Fibroblast of peridontal ligament (primary cell): ENCODE measurements at regions not wholly inside any gene's neighbourhood (a gene's known extent, or its start where the extent isn't known, plus 50 kb on each side); places are given as distances from the start of the nearest gene placed in this dataset.
"Not testable (repeated sequence)": the region's sequence is repeated elsewhere in the genome, so short reads cannot be mapped to it uniquely, and the experiment has no call there.

Source experiments
- DNase-seq: peaks from one replicate; pipeline ENCODE4 v3.0.0-alpha.2; 2010; ENCODE audit errors: extremely low read depth

DNA sequence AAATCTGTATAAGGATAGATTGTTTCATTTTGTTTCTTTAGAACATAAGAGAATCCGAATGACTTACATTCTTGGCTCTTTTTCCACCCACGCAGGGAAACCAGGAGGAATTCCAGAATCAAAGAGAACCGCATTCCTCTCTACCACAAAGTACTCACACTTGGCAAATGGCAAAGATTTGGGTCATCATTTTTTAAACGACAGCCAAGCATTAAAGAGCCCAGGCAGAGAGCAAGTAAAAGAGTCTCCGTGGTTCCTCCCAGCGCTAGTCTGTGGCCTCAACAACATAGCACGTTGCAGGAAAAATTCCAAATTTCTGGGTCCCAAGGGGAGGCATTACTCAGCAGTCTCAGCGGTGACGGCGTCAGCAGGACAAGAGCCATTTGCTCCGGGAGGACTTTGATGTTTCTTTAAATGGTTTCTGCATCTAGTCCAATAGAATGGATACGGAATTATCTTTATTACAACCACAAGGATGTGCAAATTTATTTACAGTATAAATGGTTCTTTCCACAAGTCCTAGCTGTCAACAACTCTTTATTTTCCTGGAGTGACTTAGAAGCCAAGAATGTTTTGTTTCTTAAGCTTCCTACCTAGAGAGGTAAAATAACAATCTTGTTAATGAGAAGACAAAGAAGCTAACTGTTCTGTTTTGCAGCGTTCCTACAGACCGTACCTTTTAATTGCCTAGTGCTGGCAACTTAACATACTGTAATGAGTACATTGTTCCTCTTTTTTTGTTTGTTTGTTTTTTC lies 232.5 kb downstream of the SKIDA1 start:
- peak; percentile 98 for DNase-seq

DNA sequence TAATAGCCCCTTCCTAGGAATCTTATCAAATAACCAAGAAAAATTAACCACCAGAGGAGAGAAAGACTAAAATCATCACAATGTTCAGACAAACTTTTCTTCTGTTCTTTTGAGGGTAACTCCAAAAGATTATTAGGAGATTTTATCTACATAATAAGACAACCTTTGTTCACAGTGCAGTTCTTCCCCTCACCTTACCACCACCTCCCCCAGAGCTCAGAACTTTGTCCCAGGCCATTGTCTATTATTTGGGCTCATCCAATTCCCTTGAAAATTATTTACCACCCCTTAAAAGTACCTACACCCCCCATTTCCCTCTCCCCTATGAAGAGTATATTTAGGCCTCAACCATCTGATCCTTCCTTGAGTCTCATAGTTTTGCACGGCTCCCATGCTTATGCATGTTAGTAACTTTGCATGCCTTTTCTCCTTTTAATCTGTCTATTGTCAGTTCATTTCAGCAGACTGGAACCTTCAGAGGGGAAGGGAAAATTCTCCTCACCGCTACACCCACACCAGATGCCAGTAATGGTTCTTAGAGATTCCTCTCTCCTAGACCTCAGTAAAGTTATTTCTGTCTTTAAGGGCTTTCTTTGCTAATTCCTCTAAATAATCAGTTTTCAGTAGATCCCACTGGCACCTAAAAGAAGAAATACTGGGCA lies 234.9 kb downstream of the SKIDA1 start:
- no peak for DNase-seq

DNA sequence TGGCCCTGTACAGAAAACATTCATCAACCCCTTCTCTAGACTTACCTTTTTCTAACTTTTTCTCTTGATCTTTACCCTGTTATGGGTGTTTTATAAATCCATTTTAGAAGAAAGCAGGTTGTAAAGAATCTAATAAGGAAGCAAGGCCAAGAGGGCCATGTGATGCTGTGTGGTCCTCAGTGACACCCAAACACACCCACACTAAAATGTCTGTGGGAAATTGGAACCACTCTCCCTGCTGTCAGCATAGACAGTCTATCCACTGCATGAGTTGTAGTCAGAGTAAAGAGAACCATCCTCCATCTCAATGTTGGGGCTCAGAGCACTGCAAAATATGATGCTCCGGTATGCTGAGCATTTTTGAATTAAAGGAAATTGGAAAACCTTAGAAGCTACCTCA lies 235.5 kb downstream of the SKIDA1 start:
- DNase-seq, result no peak

DNA sequence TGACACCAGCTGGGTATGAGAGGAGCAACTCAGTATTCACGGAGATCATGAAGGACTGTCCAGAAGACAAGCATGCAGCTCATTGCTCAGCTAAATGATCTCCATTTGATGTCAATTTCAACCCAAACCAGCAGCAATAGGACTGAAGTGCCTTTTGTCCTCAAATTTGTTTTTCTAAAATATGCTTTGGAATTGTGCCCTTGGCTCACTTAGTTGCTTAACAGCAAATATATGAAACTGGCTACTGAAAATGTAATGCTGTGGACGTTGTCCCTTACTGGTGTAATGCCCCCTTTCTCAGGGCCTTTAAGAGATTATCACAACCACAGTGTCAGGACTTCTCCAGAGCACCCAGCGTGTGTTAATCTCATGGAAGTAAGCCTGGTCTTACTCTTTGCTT lies 236.2 kb downstream of the SKIDA1 start:
- DNase-seq, result no peak

DNA sequence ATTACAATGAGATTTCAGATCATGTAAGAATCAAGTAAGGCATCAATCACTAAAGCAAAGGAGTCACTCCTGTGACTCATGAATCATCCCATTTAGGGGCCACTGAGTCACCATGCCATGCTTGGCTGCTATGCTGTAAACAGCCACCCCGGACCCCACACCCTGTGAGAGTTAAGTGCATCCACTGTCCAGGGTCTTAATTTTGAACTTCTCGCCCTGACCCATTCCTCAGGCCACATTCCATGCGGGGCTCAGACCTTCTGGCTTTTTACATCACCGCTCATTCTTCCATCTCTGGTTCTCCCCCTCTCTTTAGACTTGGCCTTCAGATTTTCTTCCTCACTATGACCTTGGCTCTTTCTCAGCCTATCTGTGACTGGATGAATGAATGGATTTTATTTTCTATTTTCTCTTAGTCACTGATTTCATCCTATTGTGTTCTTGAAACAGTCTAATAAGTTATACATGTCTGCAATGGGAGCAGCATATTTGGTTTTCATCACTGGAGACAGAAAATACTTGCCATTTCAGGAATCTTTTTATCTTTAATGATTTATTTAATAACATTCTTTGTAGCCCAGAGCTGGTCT lies 239.6 kb downstream of the SKIDA1 start:
- DNase-seq, result no peak

DNA sequence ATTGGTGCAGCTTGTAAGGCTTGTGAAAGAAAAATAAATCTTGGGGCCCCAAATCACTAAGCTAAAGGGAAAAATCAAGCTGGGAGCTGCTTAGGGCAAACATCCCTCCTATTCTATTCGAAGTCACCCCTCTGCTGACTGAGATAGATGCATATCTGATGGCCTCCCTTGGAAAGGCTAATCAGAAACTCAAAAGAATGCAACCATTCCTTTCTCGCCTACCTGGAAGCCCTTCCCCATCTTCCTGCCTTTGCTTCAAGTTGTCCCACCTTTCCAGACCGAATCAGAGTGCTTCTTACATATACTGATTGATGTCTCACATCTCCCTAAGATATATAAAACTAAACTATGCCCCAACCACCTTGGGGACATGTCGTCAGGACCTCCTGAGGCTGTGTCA lies 240.3 kb downstream of the SKIDA1 start:
- DNase-seq, result no peak

DNA sequence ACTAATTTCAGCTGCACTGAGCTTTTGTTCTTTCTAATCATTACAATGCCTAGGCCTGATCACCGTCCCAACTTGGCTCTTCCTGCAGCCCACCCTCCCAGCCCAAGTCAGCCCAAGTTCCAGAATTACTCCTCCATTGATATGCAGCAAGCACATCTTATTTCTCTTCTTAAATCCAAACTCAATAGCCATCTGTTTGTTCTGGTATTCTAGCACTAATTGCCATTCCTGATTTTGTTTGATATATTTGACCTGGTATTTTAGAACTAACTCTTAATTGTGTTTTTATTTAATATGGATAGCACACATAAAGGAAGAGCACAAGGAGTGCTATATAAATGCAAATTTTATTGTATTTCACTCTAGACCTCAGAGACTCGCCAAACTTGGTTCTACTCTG lies 241.2 kb downstream of the SKIDA1 start:
- no peak for DNase-seq

DNA sequence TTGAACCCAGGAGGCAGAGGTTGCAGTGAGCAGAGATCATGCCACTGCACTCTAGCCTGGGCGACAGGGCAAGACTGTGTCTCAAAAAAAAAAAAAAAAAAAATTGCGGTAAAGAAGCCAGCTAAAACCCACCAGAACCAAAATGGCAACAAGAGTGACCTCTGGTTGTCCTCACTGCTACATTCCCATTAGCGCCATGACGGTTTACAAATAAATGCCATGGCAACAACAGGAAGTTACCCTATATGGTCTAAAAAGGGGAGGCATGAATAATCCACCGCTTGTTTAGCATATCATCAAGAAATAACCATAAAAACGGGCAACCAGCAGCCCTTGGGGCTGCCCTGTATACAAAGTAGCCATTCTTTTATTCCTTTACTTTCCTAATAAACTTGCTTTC lies 242.4 kb downstream of the SKIDA1 start:
- not testable (repeated sequence) for DNase-seq

DNA sequence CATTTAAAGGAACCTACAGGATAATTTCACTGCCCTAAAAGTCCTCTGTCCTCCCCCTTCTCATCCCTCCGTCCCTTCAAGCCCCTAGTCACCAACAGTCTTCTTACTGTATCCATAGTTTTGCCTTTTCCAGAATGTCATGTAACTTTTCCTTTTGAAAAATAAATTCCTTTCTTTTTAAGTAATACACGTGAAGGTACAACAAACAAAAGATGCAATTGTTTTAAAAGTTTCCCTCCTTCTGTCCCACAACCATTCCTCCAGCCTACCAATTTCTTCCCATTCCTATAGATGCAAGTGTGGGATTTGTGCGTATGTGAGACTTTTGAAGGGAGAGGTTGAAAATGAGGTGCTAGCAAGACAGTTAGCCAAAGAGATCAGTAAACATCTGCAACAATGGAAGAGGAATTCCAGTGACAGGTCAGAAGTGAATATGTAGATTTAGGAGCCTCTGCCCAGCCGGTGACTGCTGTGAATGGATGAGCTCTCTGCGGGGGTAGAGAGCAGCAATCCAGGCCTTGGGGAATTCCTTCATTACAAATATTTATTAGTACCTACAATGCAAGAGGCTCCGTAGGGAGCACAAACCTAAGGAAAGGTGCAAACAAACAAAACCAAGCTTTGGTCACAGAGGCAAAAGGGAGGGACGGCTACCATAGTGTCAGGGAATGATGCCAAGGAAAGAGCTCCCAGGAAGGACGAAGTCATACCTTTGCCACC lies 243.6 kb downstream of the SKIDA1 start:
- no peak for DNase-seq

DNA sequence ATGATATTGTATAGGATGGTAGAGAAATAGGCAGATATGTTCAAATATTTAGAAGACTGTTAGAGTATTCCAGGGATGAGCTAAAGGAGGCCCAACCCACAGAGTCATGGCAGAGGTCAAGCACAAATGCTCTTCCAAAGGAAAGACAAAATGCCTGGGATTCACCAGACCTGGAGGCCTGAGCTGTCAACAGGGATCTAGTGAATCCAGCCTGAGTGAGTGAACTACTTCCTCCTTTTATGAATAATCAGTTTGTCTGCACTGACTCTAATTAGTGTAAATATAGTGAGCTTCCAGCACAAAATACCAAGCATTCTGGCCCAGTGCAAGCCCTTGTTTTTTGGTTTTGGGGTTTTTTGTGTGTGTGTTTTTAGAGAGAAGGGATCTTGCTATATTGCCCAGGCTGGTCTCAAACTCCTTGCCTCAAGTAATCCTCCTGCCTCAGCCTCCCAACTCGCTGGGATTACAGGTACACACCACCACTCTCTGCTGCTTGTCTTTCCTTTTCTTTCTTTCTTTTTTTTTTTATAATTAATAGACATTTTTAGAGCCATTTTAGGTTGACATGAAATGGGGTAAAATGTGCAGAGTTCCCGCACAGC lies 244.4 kb downstream of the SKIDA1 start:
- DNase-seq, result no peak

DNA sequence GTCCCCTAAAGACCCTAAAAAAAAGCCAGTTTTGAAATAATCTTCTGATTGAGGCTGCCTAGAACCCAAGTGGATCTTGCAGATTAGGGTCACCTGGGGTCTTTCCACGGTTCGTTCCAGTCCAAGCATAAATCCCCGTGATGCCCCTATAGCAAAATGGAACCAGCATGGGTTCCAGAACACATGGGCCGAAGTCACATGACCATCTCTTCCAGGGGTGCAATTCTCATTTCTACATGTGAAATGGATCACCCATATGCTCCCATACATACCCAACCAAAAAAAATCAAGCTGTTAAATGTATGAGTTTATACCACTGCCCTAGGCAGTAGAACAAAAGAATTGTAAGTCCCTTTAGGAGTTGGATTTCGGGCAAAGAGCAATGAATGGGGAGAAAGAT lies 245.4 kb downstream of the SKIDA1 start:
- DNase-seq, result no peak

DNA sequence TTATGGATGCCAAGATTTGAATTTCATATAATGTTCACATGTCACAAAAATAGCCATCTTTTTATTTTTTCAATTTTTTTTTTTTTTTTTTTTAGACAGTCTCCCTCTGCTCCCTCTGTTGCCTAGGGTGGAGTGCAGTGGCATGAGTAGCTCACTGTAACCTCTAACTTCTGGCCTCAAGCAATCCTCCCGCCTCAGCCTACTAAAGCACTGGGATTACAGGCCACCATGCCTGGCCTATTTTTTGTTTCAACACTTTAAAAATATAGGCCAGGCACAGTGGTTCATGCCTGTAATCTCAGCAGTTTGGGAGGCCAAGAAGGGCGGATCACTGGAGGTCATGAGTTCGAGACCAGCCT lies 246.3 kb downstream of the SKIDA1 start:
- DNase-seq, result no peak

DNA sequence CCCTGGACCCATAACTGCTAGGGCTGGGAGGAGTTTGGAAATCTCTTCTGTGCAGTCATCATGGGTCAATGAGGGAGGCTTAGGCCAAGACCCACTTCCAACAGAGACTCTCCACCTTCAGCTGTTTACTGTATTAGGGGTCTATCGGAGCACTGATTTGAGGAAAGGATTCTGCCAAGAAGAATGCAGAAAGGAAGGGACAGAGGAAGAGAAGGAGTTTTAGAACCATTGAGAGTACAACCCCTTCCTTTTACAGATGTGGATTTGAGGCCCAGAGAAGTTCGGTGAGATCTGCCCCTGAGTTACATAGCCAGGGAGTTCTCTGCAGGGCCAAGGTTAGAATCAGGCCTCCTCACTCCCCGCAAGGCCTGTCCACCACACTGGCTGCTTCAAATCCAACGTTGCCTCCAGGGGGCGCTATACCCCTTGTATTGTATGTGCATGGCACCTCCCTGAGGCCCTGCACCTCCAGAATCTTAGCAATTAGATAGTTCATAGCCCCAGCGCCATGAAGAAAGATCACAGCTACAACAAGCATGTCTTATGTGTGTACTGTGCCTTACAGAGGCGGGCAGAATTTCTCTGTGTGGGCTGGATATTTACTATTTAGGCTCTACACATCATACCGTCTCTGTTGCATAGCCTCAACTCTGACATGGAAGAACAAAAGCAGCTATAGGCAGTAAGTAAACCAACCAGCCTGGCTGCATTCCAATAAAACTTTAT lies 246.8 kb downstream of the SKIDA1 start:
- DNase-seq, result peak; percentile 93

DNA sequence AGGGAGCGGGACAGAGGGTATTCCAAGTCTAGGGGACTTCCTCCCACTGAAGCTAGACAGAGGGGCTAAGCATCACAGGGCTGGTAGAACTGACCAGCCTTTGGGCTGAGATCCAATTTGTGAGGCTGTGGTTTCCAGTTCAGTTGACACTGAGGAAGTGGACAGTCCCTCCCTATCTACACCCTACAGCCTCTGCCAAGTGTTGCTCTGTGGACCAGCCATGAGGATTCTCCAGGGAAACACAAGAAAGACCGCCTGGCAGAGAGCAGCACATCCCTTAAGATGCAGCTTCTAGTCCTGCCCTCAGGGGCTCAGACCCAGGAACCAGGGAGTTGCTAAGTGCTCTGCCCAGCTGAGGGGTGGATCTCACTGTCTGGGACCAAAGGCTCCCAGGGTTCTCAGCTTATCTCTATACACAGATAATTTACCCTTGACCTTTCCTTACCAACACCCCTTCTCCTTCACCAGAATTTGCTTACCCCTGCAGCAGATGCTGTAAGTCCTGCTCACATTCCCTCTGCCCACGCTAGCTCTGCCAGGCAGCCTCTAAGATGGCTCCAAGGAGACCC lies 252.0 kb downstream of the SKIDA1 start:
- DNase-seq, result no peak

DNA sequence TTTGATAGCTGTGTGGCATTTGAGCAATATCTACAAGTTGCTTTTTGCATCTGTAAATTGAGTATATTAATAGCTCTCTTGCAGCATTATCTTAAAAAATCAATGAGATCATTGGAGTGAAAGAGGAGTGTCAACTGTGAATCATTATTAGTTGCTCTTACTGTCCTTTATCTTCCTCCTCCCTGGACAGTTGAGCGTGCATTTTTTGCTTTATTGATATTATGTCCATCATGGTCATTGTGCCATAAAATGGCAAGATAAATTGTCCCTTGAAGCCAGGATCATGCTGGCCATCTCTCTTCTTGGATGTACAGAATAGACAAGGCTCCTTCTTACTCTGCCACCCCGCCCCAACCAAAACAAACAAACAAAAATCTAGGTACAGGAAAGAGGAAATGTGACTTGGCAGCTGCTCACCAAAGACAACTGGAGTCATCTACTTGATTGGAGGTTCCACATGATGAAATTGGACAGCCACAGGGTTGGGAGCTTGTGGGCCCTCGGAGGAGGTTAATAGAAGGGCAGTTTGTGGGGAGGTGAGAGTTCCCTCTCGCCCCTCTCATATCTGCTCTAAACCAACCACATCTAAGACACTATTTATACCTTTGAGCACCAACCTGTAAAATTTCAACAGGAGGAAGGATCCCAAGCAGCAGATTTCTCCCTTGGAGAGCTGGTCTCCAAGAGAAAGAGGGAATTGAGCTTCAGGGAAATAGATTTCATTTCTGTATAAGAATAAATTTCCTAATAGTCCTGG lies 252.7 kb downstream of the SKIDA1 start:
- no peak for DNase-seq

DNA sequence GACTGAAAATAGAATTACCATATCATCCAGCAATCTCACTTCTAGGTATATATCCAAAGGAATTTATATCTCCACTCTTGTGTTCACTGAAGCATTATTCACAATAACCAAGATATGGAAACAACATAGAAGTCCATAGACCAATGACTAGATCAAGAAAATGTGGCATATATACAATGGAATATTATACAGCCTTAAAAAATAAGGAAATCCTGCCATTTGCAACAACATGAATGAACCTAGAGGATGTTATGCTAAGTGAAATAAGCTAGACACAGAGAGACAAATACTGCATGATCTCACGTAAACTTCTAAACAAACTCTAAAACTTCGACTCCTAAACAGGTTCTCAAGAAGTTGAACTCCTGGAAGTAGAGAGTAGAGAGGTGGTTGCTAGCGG lies 254.5 kb downstream of the SKIDA1 start:
- DNase-seq, result no peak

DNA sequence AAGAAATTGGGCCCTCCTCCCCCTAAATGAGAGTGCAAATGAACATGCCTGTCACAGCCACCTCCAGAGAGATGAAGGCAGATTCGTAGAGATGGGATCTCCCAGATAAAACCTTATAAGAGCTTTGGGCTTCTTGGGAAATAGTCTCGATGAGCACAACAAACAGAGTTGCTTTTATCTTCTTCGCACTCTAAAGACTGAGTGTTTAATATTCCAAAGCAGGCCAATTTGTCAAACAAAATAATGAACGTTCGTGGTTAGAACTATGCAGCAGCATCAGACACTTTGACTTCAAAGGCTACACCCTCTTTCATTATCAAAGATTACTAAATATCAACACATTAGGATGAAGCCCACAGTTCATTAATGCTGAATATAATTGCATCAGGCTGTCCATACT lies 256.2 kb downstream of the SKIDA1 start:
- no peak for DNase-seq

DNA sequence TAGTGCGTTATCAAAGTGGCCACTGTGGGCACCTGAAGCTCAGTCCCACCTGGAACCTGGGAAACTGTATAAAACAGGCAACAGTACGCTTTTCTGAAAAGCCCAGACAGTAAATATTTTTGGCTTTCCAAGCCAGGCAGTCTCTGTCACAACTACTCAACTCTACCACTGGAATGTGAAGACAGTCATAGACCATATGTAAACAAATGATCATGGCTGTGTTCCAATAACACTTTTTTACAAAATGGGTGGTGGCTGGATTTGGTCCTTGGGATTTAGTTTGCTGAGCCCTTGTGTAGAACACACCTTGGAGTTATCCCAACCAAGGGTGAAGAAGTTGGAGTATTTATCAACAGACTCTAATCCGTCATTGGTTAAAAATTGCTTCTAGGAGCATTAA lies 259.9 kb downstream of the SKIDA1 start:
- no peak for DNase-seq

DNA sequence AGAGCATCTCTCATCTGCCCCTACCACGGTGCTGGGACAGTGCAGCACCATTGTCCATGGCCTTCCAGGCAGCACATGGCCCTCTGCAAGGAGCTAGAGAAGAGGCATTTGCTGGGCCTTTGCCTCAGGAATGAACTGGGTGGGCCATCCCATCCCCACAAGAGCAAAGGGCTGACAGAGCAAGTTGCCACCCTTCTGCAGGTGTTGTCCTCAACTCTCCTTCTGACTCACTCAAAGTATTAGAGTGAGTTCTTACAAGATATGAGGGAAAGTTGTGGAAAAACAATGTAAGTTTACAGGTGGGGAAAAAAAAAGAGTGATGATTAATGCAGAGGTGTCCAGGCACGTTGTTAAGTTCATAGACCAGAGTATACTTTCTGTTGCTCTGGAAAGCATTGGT lies 261.2 kb downstream of the SKIDA1 start:
- DNase-seq, result no peak

DNA sequence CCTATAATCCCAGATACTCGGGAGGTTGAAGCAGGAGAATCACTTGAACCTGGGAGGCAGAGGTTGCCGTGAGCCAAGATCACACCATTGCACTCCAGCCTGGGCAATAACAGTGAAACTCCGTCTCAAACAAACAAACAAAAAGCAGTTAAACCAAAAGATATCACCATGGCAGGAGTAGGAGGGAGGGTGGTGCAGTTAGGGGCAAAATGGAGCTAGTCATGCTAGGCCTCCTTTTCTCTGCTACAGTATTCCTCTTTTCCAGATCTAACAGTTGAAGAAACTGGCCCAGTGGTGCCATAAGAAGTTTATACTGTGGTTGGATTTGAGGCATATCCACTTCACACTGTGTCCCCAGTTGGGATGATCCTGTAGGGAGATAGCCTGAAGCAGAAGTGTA lies 261.6 kb downstream of the SKIDA1 start:
- no peak for DNase-seq
